ENCODE measurements at regions not wholly inside any gene's neighbourhood (a gene's known extent, or its start where the extent isn't known, plus 50 kb on each side); places are given as distances from the start of the nearest gene placed in this dataset.

GRCh38 chr2:220887271-220887870, 684.7 kb downstream of the EPHA4 start:
- Mint-ChIP-seq H3K36me3 (ENCODE audit: low read depth) (no peaks in the 10 kb centered on the region), H3K9me3 (no peaks in the 10 kb centered on the region), H3K4me3 (no peak overlapping the region), H3K4me1 (no peaks in the 10 kb centered on the region), H3K27me3 (peaks cover 5% of the 10 kb centered on the region), H3K27ac (no peak overlapping the region)
- ChIA-PET CTCF (no interaction called here), POLR2A (no interaction called here)
- ATAC-seq (ENCODE audit: low read depth), result no peak
- intact Hi-C loops (cut with micrococcal nuclease), result no loop called here
- TF ChIP-seq CTCF (IDR thresholded peaks at IDR 0.05), result no peak
- DNase-seq, result no peak

GRCh38 chr2:220887876-220888275, 684.2 kb downstream of the EPHA4 start:
- no peak for TF ChIP-seq CTCF (IDR thresholded peaks at IDR 0.05)
- Mint-ChIP-seq H3K27me3 (peaks cover 5% of the 10 kb centered on the region), H3K9me3 (no peaks in the 10 kb centered on the region), H3K4me1 (no peaks in the 10 kb centered on the region), H3K36me3 (ENCODE audit: low read depth) (no peaks in the 10 kb centered on the region), H3K27ac (no peak overlapping the region), H3K4me3 (no peak overlapping the region)
- intact Hi-C loops (cut with micrococcal nuclease), result no loop called here
- ATAC-seq (ENCODE audit: low read depth), result no peak
- ChIA-PET CTCF (no interaction called here), POLR2A (no interaction called here)
- no peak for DNase-seq

GRCh38 chr2:220890931-220891330, 681.2 kb downstream of the EPHA4 start:
- intact Hi-C loops (cut with micrococcal nuclease), result loop anchor here (5.0 kb wide), 1 partner anchor 681 kb away; the partner anchor contains the start of gene EPHA4
- no peak for DNase-seq
- ChIA-PET CTCF (no interaction called here), POLR2A (no interaction called here)
- no peak for ATAC-seq (ENCODE audit: low read depth)
- no peak for TF ChIP-seq CTCF (IDR thresholded peaks at IDR 0.05)
- Mint-ChIP-seq H3K36me3 (ENCODE audit: low read depth) (no peaks in the 10 kb centered on the region), H3K4me1 (no peaks in the 10 kb centered on the region), H3K9me3 (no peaks in the 10 kb centered on the region), H3K27me3 (peaks cover 5% of the 10 kb centered on the region), H3K4me3 (no peak overlapping the region), H3K27ac (no peak overlapping the region)

GRCh38 chr2:220891405-220891804, 680.7 kb downstream of the EPHA4 start:
- intact Hi-C loops (cut with micrococcal nuclease), result loop anchor here (5.0 kb wide), 1 partner anchor 681 kb away; the partner anchor contains the start of gene EPHA4
- DNase-seq (no peak), ATAC-seq (ENCODE audit: low read depth) (no peak)
- no peak for TF ChIP-seq CTCF (IDR thresholded peaks at IDR 0.05)
- ChIA-PET CTCF (no interaction called here), POLR2A (no interaction called here)
- H3K4me1 Mint-ChIP-seq, result no peaks in the 10 kb centered on the region
- no peaks in the 10 kb centered on the region for H3K36me3 Mint-ChIP-seq (ENCODE audit: low read depth)
- no peak overlapping the region for H3K27ac Mint-ChIP-seq
- no peak overlapping the region for H3K4me3 Mint-ChIP-seq
- no peaks in the 10 kb centered on the region for H3K9me3 Mint-ChIP-seq
- H3K27me3 Mint-ChIP-seq, result peaks cover 5% of the 10 kb centered on the region

GRCh38 chr2:220892018-220892634, 680.0 kb downstream of the EPHA4 start:
- DNase-seq (no peak), ATAC-seq (ENCODE audit: low read depth) (no peak)
- POLR2A ChIA-PET, result no interaction called here
- Mint-ChIP-seq H3K27me3 (peaks cover 5% of the 10 kb centered on the region), H3K4me3 (no peak overlapping the region), H3K36me3 (ENCODE audit: low read depth) (no peaks in the 10 kb centered on the region), H3K9me3 (no peaks in the 10 kb centered on the region), H3K27ac (no peak overlapping the region), H3K4me1 (no peaks in the 10 kb centered on the region)
- intact Hi-C loops (cut with micrococcal nuclease), result loop anchor here (5.0 kb wide), 1 partner anchor 680 kb away; the partner anchor contains the start of gene EPHA4
- no peak for TF ChIP-seq CTCF (IDR thresholded peaks at IDR 0.05)
- CTCF ChIA-PET, result no interaction called here
